Smooth muscle cell of the brain vasculature (primary cell): ENCODE measurements at regions not wholly inside any gene's neighbourhood (a gene's known extent, or its start where the extent isn't known, plus 50 kb on each side); places are given as distances from the start of the nearest gene placed in this dataset.
"Not testable (repeated sequence)": the region's sequence is repeated elsewhere in the genome, so short reads cannot be mapped to it uniquely, and the experiment has no call there.

ENCODE experiments used
- DNase-seq: peaks from one replicate; pipeline ENCODE4 v3.0.0-alpha.2; 2012; ENCODE audit warnings: low read depth, low spot score

GRCh38 chr5:17400724-17401469 lies 97.1 kb upstream of the TAF11L2 start:
- no peak for DNase-seq

DNA sequence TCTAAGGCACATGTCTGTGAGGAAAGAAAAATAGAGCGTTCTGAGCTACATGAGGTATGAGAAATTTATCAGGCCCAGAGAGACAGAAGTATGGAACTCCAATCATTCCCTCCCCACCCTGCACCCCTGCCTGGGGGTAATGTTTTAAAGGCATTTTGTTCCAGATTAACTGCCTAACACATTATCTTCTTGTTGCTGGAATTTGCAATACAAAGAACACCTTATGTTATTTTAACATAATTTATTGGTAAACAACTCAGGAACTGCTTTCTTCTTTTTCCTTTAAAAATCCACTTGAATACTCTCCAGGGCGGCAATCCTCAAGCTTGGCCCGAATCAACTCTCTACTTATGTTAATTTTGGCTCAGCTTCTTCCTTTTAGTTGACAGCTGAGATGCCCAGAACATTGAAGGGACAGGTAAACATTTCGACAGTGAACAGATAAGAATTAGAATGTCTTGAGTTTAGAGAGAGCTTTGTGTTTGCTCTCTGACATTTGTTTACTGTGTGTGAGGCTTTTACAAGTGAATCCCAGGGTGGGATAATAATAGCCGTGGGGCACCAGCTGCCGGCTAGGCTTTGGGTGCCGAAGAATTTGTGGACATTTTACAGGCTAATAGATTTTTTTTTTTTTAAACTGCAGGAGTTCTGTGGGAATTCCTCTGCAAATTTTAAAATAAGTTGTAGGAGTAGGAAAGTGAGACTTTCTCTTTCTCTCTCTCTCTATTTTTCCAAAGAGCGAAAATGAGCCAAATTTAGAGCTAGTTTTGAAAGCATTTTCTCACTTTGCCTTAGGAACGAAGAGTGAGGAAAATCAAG lies 96.4 kb upstream of the TAF11L2 start:
- no peak for DNase-seq

GRCh38 chr5:17402289-17403121 lies 95.5 kb upstream of the TAF11L2 start:
- DNase-seq = no peak

- DNase-seq = no peak
These were observed 94.1 kb upstream of the TAF11L2 start for GRCh38 chr5:17403695-17404490.

GRCh38 chr5:17405976-17406375 lies 92.1 kb upstream of the TAF11L2 start:
- DNase-seq = no peak

DNA sequence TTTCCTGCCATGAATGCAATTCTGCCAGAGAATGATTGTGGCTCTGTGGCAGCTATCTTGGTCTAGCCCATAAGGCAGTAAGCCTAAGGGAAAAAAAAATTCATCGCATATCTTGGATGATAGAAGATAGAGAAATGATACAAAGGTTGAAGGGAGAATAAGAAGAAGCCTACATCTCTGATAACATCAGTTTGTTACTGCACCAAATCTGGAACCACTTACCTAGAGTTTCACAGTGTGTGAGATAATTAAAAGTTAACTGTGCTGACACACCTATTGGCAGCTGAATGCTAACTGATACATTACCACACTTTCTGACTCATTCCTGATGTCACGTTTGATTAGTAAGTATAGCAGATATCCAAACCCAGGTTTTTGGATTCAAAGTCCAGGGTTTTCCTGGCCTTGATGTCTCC lies 91.6 kb upstream of the TAF11L2 start:
- no peak for DNase-seq

GRCh38 chr5:17411436-17412402 lies 86.3 kb upstream of the TAF11L2 start:
- no peak for DNase-seq

DNA sequence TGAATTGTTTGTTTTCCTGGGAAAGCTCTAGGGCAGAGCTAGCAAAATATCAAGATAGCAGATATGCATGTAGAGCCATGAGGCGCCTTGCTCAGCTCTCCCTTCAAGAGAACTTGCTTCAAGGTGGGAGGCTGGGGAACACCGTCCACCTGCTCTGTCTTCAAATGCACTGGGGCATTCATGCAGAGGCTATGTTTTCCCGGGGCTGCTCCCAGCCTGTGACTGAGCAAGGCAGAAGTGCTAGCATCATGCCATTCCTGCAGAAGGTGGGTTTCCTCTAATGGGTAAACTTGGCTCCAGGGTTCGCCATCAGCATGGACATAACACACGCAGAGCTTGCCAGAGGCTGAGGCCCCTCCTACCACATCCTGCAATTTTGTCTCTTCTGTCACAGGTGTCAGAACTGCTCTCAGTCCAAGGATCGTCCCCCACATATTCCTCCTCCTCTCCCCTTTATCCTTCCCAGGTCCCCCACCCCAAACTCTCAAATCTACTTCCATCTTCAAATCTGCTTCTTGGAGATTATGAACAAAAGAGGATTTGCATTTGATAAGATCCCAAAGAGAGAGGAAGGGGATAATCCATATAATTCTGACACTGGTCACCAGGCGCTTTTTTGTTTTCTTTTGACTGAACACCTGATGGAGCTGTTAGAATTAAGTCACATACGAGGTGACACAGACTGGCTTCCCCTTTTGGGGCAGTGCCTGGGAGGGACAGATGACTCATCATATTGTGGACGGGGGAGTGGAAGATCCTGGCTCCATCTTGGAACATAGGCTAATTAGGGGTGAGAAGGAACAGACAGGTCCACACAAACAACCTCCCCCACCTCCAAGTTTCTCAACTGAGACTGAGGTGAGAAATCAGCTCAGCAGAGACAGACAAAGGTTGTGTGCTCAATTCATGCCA lies 85.0 kb upstream of the TAF11L2 start:
- DNase-seq = no peak

DNA sequence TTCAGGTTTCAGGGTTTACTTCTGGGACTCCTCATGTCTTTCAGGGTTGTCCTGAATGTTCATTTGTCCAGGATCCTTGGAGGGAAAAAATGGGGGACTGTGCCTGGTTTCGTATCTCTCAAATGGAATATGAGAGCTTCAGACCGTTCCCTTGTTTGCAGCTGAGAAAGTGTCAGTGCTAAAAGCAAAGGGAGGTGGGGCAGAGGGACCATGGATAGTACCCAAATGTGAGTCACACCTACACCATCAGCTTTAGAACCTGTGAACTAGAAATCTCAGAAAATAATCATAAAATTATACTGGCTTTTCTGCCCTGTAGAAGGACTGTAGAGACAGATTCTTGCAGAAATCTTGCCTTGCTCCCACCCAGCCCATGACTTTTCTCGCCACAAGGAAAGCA lies 84.3 kb upstream of the TAF11L2 start:
- no peak for DNase-seq

- no peak for DNase-seq
These were observed 82.7 kb upstream of the TAF11L2 start for GRCh38 chr5:17415321-17415758.

- not testable (repeated sequence) for DNase-seq
These were observed 81.7 kb upstream of the TAF11L2 start for GRCh38 chr5:17416374-17416773.

DNA sequence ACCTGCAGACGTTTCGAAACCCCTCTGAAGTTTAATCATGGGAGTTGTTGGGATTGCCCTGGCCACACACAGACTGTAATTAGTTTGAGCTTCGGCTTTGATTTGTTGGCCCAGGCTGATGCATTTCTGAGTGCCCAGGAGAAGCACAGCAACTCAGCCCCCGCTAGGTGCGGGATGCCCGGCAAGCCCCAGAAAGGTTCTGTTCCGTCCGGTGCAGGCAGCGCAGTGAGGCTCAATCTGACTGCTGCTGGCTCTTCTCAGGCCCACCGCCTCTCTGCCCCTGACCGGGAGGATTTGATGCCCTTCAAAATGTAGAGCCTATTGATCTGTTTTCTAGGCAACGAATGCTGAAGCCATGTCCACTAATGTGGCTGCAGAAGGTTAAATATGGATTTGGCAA lies 73.4 kb upstream of the TAF11L2 start:
- no peak for DNase-seq

- DNase-seq = no peak
These were observed 72.5 kb upstream of the TAF11L2 start for GRCh38 chr5:17425385-17426070.

GRCh38 chr5:17426104-17426749 lies 71.8 kb upstream of the TAF11L2 start:
- no peak for DNase-seq

- DNase-seq = no peak
These were observed 69.7 kb upstream of the TAF11L2 start for GRCh38 chr5:17428176-17428800.

GRCh38 chr5:17429353-17429752 lies 68.7 kb upstream of the TAF11L2 start:
- no peak for DNase-seq

GRCh38 chr5:17430241-17430640 lies 67.8 kb upstream of the TAF11L2 start:
- DNase-seq = no peak
